ENCODE measurements at regions not wholly inside any gene's neighbourhood (a gene's known extent, or its start where the extent isn't known, plus 50 kb on each side); places are given as distances from the start of the nearest gene placed in this dataset.

DNA sequence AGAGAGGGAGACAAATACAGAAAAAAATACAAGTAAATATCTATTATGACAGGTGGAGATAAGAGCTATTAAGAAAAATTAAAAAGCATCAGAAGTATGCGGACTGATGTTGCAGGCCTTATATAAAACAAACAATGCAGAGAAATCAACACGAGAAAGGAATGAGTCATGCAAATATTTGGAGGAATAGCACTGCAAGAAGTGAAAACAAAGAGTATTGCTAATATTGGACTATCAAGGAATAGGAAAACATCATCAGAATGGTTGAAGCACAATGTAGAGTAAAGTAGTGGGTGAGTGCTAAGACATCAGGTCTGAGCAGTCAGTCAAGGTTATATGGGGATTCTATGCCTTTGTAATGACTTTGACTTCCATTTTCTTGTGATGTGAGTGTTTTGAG lies 657.5 kb upstream of the GJE1 start:
- Histone ChIP-seq H3K36me3 (ENCODE audit: control insufficient read depth in 2 of 2, extremely low read depth in 1 of 2, insufficient read depth in 1 of 2, low read length in 1 of 2) (no peaks in the 10 kb centered on the region), H3K27me3 (replicated peaks in 1 of 2; ENCODE audit: control insufficient read depth in 2 of 2, extremely low read depth in 1 of 2, insufficient read depth in 2 of 2, low read length in 1 of 2) (no peaks in the 10 kb centered on the region), H3K4me1 (ENCODE audit: control insufficient read depth in 1 of 2, extremely low read depth in 1 of 2, insufficient read depth in 2 of 2, low read length in 2 of 2) (no peaks in the 10 kb centered on the region), H3K9me3 (no peaks in the 10 kb centered on the region), H3K4me3 (ENCODE audit: control insufficient read depth in 1 of 2, extremely low read depth in 1 of 2, low read length in 1 of 2) (no peak overlapping the region), H3K27ac (ENCODE audit: low read length) (no peak overlapping the region)
- no peak for DNase-seq
- Mint-ChIP-seq H3K4me1 (peaks cover 0 to 2% (median 0%) of the 10 kb centered on the region in 3 donors), H3K27ac (no peak overlapping the region), H3K27me3 (no peaks in the 10 kb centered on the region), H3K4me3 (no peak overlapping the region), H3K36me3 (no peaks in the 10 kb centered on the region), H3K9me3 (no peaks in the 10 kb centered on the region)
- no peak for ATAC-seq (replicated peaks in 1 of 4)
- ChIA-PET CTCF (interaction anchor here in 1 of 2 donors (1.4 kb wide), 1 partner anchor 21 kb away, joined by 5 read pairs; no protein-coding TSS in a partner anchor), POLR2A (no interaction called here)
- 100% methylated on average over 1 of the region's 2 CpGs for WGBS (ENCODE audit: insufficient coverage)

DNA sequence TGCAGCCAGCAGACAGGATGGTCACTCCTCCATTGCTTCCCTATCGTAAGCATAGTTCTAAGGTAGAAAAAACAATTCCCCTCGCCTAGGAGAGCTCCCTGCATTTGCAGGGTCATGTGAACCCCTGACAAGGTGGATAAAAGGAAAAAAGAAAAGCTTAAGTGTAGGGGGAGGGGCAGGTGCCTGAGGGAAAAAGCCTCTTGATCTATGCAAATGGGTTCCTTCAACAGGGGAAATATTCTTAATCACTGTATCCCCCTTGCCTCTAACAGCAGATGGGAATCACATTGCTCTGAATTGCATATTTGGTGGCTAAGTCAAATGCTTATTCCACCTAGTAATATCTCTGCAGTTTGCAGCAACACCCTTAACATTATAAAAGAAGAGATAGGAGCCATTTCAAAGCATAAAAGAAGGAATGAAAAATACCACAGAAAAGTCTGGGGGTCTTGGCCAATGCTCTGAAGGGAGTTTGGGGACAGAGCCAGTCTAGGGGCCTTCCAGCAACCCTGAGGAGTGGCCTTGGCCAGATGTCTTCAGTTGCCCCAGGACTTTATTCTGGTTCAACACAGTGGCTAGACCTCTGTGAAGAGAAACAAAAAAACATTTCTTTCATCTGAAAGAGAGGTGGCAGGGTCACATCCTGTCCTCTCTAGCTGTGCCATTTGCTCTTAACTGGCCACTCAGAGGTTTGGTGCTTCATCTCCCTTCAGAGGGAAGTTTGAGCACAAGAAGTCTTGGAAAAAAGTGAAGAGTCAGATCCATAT lies 660.4 kb upstream of the GJE1 start:
- no peak for DNase-seq
- no peak overlapping the region for H3K4me3 Mint-ChIP-seq
- H3K27ac ChIP-seq (ENCODE audit: low read length) = no peak overlapping the region
- no peak overlapping the region for H3K27ac Mint-ChIP-seq
- ATAC-seq (replicated peaks in 1 of 4) = no peak
- no peaks in the 10 kb centered on the region for H3K27me3 Mint-ChIP-seq
- H3K36me3 Mint-ChIP-seq = no peaks in the 10 kb centered on the region
- no peaks in the 10 kb centered on the region for H3K27me3 ChIP-seq (replicated peaks in 1 of 2; ENCODE audit: control insufficient read depth in 2 of 2, extremely low read depth in 1 of 2, insufficient read depth in 2 of 2, low read length in 1 of 2)
- no peaks in the 10 kb centered on the region for H3K4me1 ChIP-seq (ENCODE audit: control insufficient read depth in 1 of 2, extremely low read depth in 1 of 2, insufficient read depth in 2 of 2, low read length in 2 of 2)
- no peaks in the 10 kb centered on the region for H3K9me3 ChIP-seq
- no CpG with 5 or more reads among the region's 2 CpGs for WGBS (ENCODE audit: insufficient coverage)
- no peaks in the 10 kb centered on the region for H3K36me3 ChIP-seq (ENCODE audit: control insufficient read depth in 2 of 2, extremely low read depth in 1 of 2, insufficient read depth in 1 of 2, low read length in 1 of 2)
- ChIA-PET CTCF (no interaction called here), POLR2A (interaction anchor here in 1 of 2 donors (1.0 kb wide), 1 partner anchor 10 kb away, joined by 3 read pairs; no protein-coding TSS in a partner anchor)
- peaks cover 0 to 3% (median 2%) of the 10 kb centered on the region in 3 donors for H3K4me1 Mint-ChIP-seq
- H3K4me3 ChIP-seq (ENCODE audit: control insufficient read depth in 1 of 2, extremely low read depth in 1 of 2, low read length in 1 of 2) = no peak overlapping the region
- no peaks in the 10 kb centered on the region for H3K9me3 Mint-ChIP-seq

DNA sequence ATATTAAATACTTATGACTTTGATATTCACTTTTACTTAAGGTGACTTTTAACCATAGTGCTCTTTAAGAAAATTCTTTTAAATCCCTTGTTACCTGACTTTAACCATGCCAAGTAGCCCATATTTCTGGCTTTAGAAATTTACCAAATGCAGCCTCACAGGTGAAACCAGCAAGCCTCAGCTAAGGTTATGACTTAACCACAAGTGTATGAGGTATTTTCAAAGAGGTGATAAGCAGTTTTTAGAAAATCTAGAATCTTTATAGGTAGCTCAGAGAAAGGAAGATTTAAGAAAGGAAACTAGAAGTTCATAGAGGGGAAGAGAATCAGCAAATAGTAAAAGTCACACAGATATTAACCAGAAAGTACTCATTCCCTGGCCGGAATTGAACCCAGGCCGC lies 661.9 kb upstream of the GJE1 start:
- no peaks in the 10 kb centered on the region for H3K9me3 Mint-ChIP-seq
- Histone ChIP-seq H3K4me3 (ENCODE audit: control insufficient read depth in 1 of 2, extremely low read depth in 1 of 2, low read length in 1 of 2) (no peak overlapping the region), H3K4me1 (ENCODE audit: control insufficient read depth in 1 of 2, extremely low read depth in 1 of 2, insufficient read depth in 2 of 2, low read length in 2 of 2) (no peaks in the 10 kb centered on the region), H3K36me3 (ENCODE audit: control insufficient read depth in 2 of 2, extremely low read depth in 1 of 2, insufficient read depth in 1 of 2, low read length in 1 of 2) (no peaks in the 10 kb centered on the region), H3K27me3 (replicated peaks in 1 of 2; ENCODE audit: control insufficient read depth in 2 of 2, extremely low read depth in 1 of 2, insufficient read depth in 2 of 2, low read length in 1 of 2) (no peaks in the 10 kb centered on the region), H3K27ac (ENCODE audit: low read length) (no peak overlapping the region), H3K9me3 (no peaks in the 10 kb centered on the region)
- no peak overlapping the region for H3K27ac Mint-ChIP-seq
- no peaks in the 10 kb centered on the region for H3K27me3 Mint-ChIP-seq
- no peaks in the 10 kb centered on the region for H3K36me3 Mint-ChIP-seq
- peaks cover 0 to 3% (median 2%) of the 10 kb centered on the region in 3 donors for H3K4me1 Mint-ChIP-seq
- no peak overlapping the region for H3K4me3 Mint-ChIP-seq
- ChIA-PET CTCF (no interaction called here), POLR2A (no interaction called here)
- ATAC-seq (replicated peaks in 1 of 4) = no peak
- WGBS (ENCODE audit: insufficient coverage) = no CpG with 5 or more reads among the region's 2 CpGs
- DNase-seq = no peak

DNA sequence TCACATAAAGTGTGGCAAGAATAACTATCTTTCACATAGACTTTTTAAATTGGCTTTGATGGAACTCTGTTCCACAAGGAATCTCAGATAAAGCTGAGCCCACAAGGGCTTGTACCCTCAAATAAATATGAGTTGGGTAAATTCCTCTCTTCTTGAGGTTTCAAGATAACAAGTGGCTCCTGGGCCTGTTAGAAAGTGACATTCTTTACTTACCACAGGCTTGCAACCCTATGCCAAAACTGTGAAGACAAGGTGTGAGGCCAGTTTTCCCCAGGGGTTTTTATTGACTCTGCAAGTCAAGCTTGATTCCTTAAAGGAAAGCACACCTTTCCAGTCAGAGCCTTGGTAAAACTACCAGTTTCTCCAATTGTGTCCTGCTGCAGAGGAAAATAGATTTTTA lies 664.8 kb upstream of the GJE1 start:
- CTCF ChIA-PET = no interaction called here
- H3K27me3 Mint-ChIP-seq = no peaks in the 10 kb centered on the region
- peaks cover 5 to 12% (median 10%) of the 10 kb centered on the region in 3 donors for H3K4me1 Mint-ChIP-seq

DNA sequence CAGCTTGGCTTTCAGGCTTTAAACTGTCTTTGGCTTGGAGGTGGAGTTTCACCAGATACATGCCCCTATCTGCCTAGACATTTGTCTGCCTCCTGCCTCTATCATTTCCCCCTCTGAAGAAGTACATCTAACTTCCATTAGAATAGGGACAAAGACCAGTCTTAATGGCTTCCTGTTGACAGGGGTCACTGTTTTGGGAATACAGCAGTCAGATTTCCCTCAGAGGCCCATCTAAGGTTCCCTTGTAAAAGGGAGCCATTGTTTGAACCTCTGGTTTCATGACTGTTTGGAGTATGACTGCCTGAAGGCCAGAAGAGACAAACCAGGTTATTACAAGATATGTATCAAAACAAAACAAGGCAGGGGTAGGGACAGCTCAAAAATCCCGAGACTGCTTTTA lies 665.7 kb upstream of the GJE1 start:
- DNase-seq (no peak), ATAC-seq (replicated peaks in 1 of 4) (no peak)
- Histone ChIP-seq H3K36me3 (ENCODE audit: control insufficient read depth in 2 of 2, extremely low read depth in 1 of 2, insufficient read depth in 1 of 2, low read length in 1 of 2) (no peaks in the 10 kb centered on the region), H3K4me1 (ENCODE audit: control insufficient read depth in 1 of 2, extremely low read depth in 1 of 2, insufficient read depth in 2 of 2, low read length in 2 of 2) (peaks cover 0 to 3% of the 10 kb centered on the region in 2 experiments), H3K4me3 (ENCODE audit: control insufficient read depth in 1 of 2, extremely low read depth in 1 of 2, low read length in 1 of 2) (no peak overlapping the region), H3K27ac (ENCODE audit: low read length) (no peak overlapping the region), H3K9me3 (no peaks in the 10 kb centered on the region), H3K27me3 (replicated peaks in 1 of 2; ENCODE audit: control insufficient read depth in 2 of 2, extremely low read depth in 1 of 2, insufficient read depth in 2 of 2, low read length in 1 of 2) (no peaks in the 10 kb centered on the region)
- Mint-ChIP-seq H3K27ac (no peak overlapping the region), H3K36me3 (no peaks in the 10 kb centered on the region), H3K27me3 (no peaks in the 10 kb centered on the region), H3K4me1 (peaks cover 5 to 12% (median 10%) of the 10 kb centered on the region in 3 donors), H3K4me3 (no peak overlapping the region), H3K9me3 (no peaks in the 10 kb centered on the region)
- no CpG with 5 or more reads among the region's 1 CpG for WGBS (ENCODE audit: insufficient coverage)
- ChIA-PET CTCF (interaction anchor here in 1 of 2 donors (0.7 kb wide), 1 partner anchor 11 kb away, joined by 3 read pairs; no protein-coding TSS in a partner anchor), POLR2A (no interaction called here)

More for the DNA sequence above, 664.8 kb upstream of the GJE1 start:
- Mint-ChIP-seq H3K4me3 (no peak overlapping the region), H3K27ac (no peak overlapping the region), H3K9me3 (no peaks in the 10 kb centered on the region), H3K36me3 (no peaks in the 10 kb centered on the region)
- ATAC-seq (replicated peaks in 1 of 4) (no peak), DNase-seq (no peak)
- Histone ChIP-seq H3K27me3 (replicated peaks in 1 of 2; ENCODE audit: control insufficient read depth in 2 of 2, extremely low read depth in 1 of 2, insufficient read depth in 2 of 2, low read length in 1 of 2) (no peaks in the 10 kb centered on the region), H3K27ac (ENCODE audit: low read length) (no peak overlapping the region), H3K36me3 (ENCODE audit: control insufficient read depth in 2 of 2, extremely low read depth in 1 of 2, insufficient read depth in 1 of 2, low read length in 1 of 2) (no peaks in the 10 kb centered on the region), H3K9me3 (no peaks in the 10 kb centered on the region), H3K4me1 (ENCODE audit: control insufficient read depth in 1 of 2, extremely low read depth in 1 of 2, insufficient read depth in 2 of 2, low read length in 2 of 2) (peaks cover 0 to 3% of the 10 kb centered on the region in 2 experiments), H3K4me3 (ENCODE audit: control insufficient read depth in 1 of 2, extremely low read depth in 1 of 2, low read length in 1 of 2) (no peak overlapping the region)
- POLR2A ChIA-PET = no interaction called here

DNA sequence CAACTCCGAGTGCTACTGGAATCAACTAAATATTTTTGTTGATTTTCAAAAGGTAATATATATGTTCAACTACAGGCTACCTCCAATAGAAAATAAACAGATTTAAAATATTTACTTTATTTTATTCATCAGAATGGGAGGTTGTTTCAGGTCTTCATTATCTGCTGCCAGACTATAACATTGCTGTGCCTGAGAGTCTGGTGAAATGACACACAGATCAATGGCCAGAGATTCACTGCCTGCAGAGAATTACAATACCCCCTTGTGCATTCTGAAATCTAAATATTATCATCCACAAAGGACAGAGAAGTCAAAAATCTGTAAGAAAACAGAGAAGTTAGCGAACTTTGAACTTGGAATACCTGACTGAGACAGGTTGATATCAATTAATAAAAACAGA lies 667.8 kb upstream of the GJE1 start:
- Histone ChIP-seq H3K4me3 (ENCODE audit: control insufficient read depth in 1 of 2, extremely low read depth in 1 of 2, low read length in 1 of 2) (no peak overlapping the region), H3K36me3 (ENCODE audit: control insufficient read depth in 2 of 2, extremely low read depth in 1 of 2, insufficient read depth in 1 of 2, low read length in 1 of 2) (no peaks in the 10 kb centered on the region), H3K4me1 (ENCODE audit: control insufficient read depth in 1 of 2, extremely low read depth in 1 of 2, insufficient read depth in 2 of 2, low read length in 2 of 2) (peaks cover 0 to 3% of the 10 kb centered on the region in 2 experiments), H3K9me3 (no peaks in the 10 kb centered on the region), H3K27me3 (replicated peaks in 1 of 2; ENCODE audit: control insufficient read depth in 2 of 2, extremely low read depth in 1 of 2, insufficient read depth in 2 of 2, low read length in 1 of 2) (no peaks in the 10 kb centered on the region), H3K27ac (ENCODE audit: low read length) (no peak overlapping the region)
- CTCF ChIA-PET = no interaction called here
- H3K36me3 Mint-ChIP-seq = no peaks in the 10 kb centered on the region
- no peak overlapping the region for H3K27ac Mint-ChIP-seq
- DNase-seq (no peak), ATAC-seq (replicated peaks in 1 of 4) (no peak)
- no CpG with 5 or more reads among the region's 2 CpGs for WGBS (ENCODE audit: insufficient coverage)
- H3K27me3 Mint-ChIP-seq = no peaks in the 10 kb centered on the region
- H3K4me1 Mint-ChIP-seq = peaks cover 5 to 12% (median 8%) of the 10 kb centered on the region in 3 donors
- POLR2A ChIA-PET = no interaction called here
- no peak overlapping the region for H3K4me3 Mint-ChIP-seq
- H3K9me3 Mint-ChIP-seq = no peaks in the 10 kb centered on the region

All from T-cell (primary cell).